Right atrium auricular region (tissue), 2 donors: ENCODE measurements at regions not wholly inside any gene's neighbourhood (a gene's known extent, or its start where the extent isn't known, plus 50 kb on each side); places are given as distances from the start of the nearest gene placed in this dataset.

Experiments
- DNase-seq: peaks from one replicate; pipeline ENCODE4 v3.0.0-alpha.2; 2019; ENCODE audit warnings: low spot score
- H3K27ac ChIP-seq, 2 donors: fragments of 200-600 bp; sonication (generic); 1 replicate in 1 of 2; 2 replicates in 1 of 2; pipeline ENCODE4 v1.5.1; 2016 to 2019
- H3K27me3 ChIP-seq, 2 donors: fragments of 200-600 bp; sonication (generic); one replicate each; pipeline versions ENCODE4 v1.5.1 to v1.6.0; 2017 to 2019
- H3K36me3 ChIP-seq: fragments of 200-600 bp; sonication (generic); one replicate; pipeline ENCODE4 v1.5.1; 2016
- H3K4me1 ChIP-seq, 2 donors: fragments of 200-600 bp; sonication (generic); one replicate each; pipeline versions ENCODE4 v1.5.1 to v1.6.0; 2017 to 2019
- H3K4me3 ChIP-seq, 2 donors: fragments of 200-600 bp; sonication (generic); 1 replicate in 1 of 2; 2 replicates in 1 of 2; pipeline ENCODE4 v1.5.1; 2017 to 2019; ENCODE audit warnings: mild to moderate bottlenecking in 1 of 2, moderate library complexity in 1 of 2
- H3K9me3 ChIP-seq, 2 donors: fragments of 200-600 bp; sonication (generic); one replicate each; pipeline ENCODE4 v1.5.1; 2019
- CTCF ChIP-seq, 2 donors: fragments of 200-600 bp; sonication (generic); IDR thresholded peaks; one replicate each; pipeline ENCODE4 v1.5.1; 2019; ENCODE audit warnings: antibody characterized with exemption in 2 of 2

GRCh38 chr5:128626536-128627090 lies 88.6 kb upstream of the FBN2 start:
- Histone ChIP-seq H3K27me3 (no peaks in the 10 kb centered on the region), H3K4me1 (no peaks in the 10 kb centered on the region), H3K9me3 (no peaks in the 10 kb centered on the region), H3K4me3 (no peak overlapping the region), H3K27ac (no peak overlapping the region), H3K36me3 (no peaks in the 10 kb centered on the region)
- TF ChIP-seq CTCF (IDR thresholded peaks at IDR 0.05): no peak
- no peak for DNase-seq

- TF ChIP-seq CTCF (IDR thresholded peaks at IDR 0.05): no peak
- Histone ChIP-seq H3K4me1 (no peaks in the 10 kb centered on the region), H3K27me3 (no peaks in the 10 kb centered on the region), H3K9me3 (no peaks in the 10 kb centered on the region), H3K27ac (no peak overlapping the region), H3K4me3 (no peak overlapping the region), H3K36me3 (no peaks in the 10 kb centered on the region)
- no peak for DNase-seq
Measured at GRCh38 chr5:128627939-128628338, 89.9 kb upstream of the FBN2 start.

- no peaks in the 10 kb centered on the region for H3K36me3 ChIP-seq
- no peak overlapping the region for H3K27ac ChIP-seq
- H3K9me3 ChIP-seq: no peaks in the 10 kb centered on the region
- H3K4me1 ChIP-seq: no peaks in the 10 kb centered on the region
- no peak for TF ChIP-seq CTCF (IDR thresholded peaks at IDR 0.05)
- no peak for DNase-seq
- H3K4me3 ChIP-seq: no peak overlapping the region
- H3K27me3 ChIP-seq: no peaks in the 10 kb centered on the region
Measured at GRCh38 chr5:128629157-128629556, 91.1 kb upstream of the FBN2 start.

- no peaks in the 10 kb centered on the region for H3K27me3 ChIP-seq
- H3K36me3 ChIP-seq: no peaks in the 10 kb centered on the region
- H3K27ac ChIP-seq: no peak overlapping the region
- TF ChIP-seq CTCF (IDR thresholded peaks at IDR 0.05): no peak
- H3K4me3 ChIP-seq: no peak overlapping the region
- H3K9me3 ChIP-seq: no peaks in the 10 kb centered on the region
- no peaks in the 10 kb centered on the region for H3K4me1 ChIP-seq
- DNase-seq: no peak
Measured at GRCh38 chr5:128630121-128630520, 92.1 kb upstream of the FBN2 start.

GRCh38 chr5:128631771-128632170 lies 93.7 kb upstream of the FBN2 start:
- Histone ChIP-seq H3K36me3 (no peaks in the 10 kb centered on the region), H3K27ac (no peak overlapping the region), H3K4me3 (no peak overlapping the region), H3K27me3 (no peaks in the 10 kb centered on the region), H3K9me3 (no peaks in the 10 kb centered on the region), H3K4me1 (no peaks in the 10 kb centered on the region)
- no peak for DNase-seq
- TF ChIP-seq CTCF (IDR thresholded peaks at IDR 0.05): no peak

GRCh38 chr5:128632264-128632663 lies 94.2 kb upstream of the FBN2 start:
- TF ChIP-seq CTCF (IDR thresholded peaks at IDR 0.05): no peak

More at GRCh38 chr5:128632264-128632663, 94.2 kb upstream of the FBN2 start:
- H3K27me3 ChIP-seq: no peaks in the 10 kb centered on the region
- no peaks in the 10 kb centered on the region for H3K4me1 ChIP-seq
- no peak for DNase-seq
- H3K9me3 ChIP-seq: no peaks in the 10 kb centered on the region
- H3K4me3 ChIP-seq: no peak overlapping the region
- no peak overlapping the region for H3K27ac ChIP-seq
- no peaks in the 10 kb centered on the region for H3K36me3 ChIP-seq
